ENCODE measurements at regions not wholly inside any gene's neighbourhood (a gene's known extent, or its start where the extent isn't known, plus 50 kb on each side); places are given as distances from the start of the nearest gene placed in this dataset.

DNA sequence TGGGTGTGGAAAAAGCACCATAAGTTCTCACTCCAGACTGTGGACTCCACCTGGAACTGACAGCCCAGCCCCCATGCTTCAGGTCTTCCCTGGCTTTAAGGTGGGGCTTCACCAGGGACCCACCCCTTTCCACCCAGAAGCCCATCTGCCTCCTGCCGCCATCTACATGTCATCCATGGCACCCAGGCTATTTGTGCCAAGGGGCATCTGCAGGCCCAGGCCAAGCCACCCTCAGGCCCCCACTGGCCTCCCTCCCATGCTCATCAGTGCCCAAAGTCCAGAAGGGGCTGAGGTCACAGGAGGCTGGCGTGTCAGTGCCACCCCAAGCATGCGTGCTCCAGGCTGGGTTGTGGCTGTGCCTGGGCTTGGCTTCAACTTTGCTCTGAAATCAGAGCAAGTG, 212.2 kb upstream of the DIO3 start:
- H3K23ac ChIP-seq (ENCODE audit: low read depth, low read length): no peak overlapping the region
- dilution Hi-C loops (cut with HindIII; ENCODE audit: low sequenced_read_pairs, unreplicated experiment) (no loop called here), in situ Hi-C loops (cut with MboI; ENCODE audit: low sequenced_read_pairs) (no loop called here), intact Hi-C loops (cut with micrococcal nuclease) (no loop called here)
- H3K36me3 ChIP-seq (ENCODE audit: control insufficient read depth, insufficient read depth, low read length): no peaks in the 10 kb centered on the region
- H2BK15ac ChIP-seq (ENCODE audit: low read depth, low read length): no peak overlapping the region
- no peak overlapping the region for H2BK5ac ChIP-seq (ENCODE audit: low read depth, low read length, poor library complexity, severe bottlenecking)
- no TSS peak for BruUV-seq (replicated peaks)
- ChIA-PET POLR2A (ENCODE audit: unreplicated experiment) (no interaction called here), CTCF (no interaction called here)
- H3K4ac ChIP-seq (ENCODE audit: low read depth, low read length): no peak overlapping the region
- H4K20me1 ChIP-seq (ENCODE audit: insufficient read depth, low read length): no peaks in the 10 kb centered on the region
- ATAC-seq (ENCODE audit: low read depth) (no peak), DNase-seq (no peak)
- H3K9me3 ChIP-seq (ENCODE audit: control insufficient read depth, insufficient read depth, low read length): peaks cover 14% of the 10 kb centered on the region
- TF ChIP-seq, protein P1, sequence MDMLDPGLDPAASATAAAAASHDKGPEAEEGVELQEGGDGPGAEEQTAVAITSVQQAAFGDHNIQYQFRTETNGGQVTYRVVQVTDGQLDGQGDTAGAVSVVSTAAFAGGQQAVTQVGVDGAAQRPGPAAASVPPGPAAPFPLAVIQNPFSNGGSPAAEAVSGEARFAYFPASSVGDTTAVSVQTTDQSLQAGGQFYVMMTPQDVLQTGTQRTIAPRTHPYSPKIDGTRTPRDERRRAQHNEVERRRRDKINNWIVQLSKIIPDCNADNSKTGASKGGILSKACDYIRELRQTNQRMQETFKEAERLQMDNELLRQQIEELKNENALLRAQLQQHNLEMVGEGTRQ (IDR thresholded peaks at IDR 0.05; ENCODE audit: low read depth, low read length): no peak
- TF ChIP-seq FOS (IDR thresholded peaks at IDR 0.05; ENCODE audit: low read depth, low read length) (no peak), RFX5 (IDR thresholded peaks at IDR 0.05; ENCODE audit: low read depth, low read length) (no peak), SMC3 (IDR thresholded peaks at IDR 0.05; ENCODE audit: low read depth, low read length) (no peak), RAD21 (IDR thresholded peaks at IDR 0.05; ENCODE audit: low read length) (no peak), RCOR1 (IDR thresholded peaks at IDR 0.05; ENCODE audit: insufficient replicate concordance, low read length) (no peak), CHD1 (IDR thresholded peaks at IDR 0.05; ENCODE audit: low read depth, low read length) (no peak), POLR2A (IDR thresholded peaks at IDR 0.05; ENCODE audit: low read depth, low read length) (no peak), CEBPB (IDR thresholded peaks at IDR 0.05; ENCODE audit: low read depth, low read length) (no peak)
- H3K14ac ChIP-seq (replicated peaks; ENCODE audit: low read depth, low read length): no peak overlapping the region
- H3K56ac ChIP-seq (ENCODE audit: extremely low read depth, insufficient read depth, low read length): no peak overlapping the region
- no peaks in the 10 kb centered on the region for H3K79me1 ChIP-seq (ENCODE audit: low read depth in 1 of 2, low read length in 2 of 2)
- H3K18ac ChIP-seq (ENCODE audit: low read depth, low read length): no peak overlapping the region
- H2BK120ac ChIP-seq (ENCODE audit: low read depth, low read length): no peak overlapping the region
- no peak overlapping the region for H3K27ac ChIP-seq (ENCODE audit: insufficient read depth, low read length)
- no peak overlapping the region for H4K8ac ChIP-seq (ENCODE audit: low read depth in 2 of 2, low read length in 2 of 2)
- no peaks in the 10 kb centered on the region; the same call in 1 of the 2 replicates for H3K27me3 ChIP-seq (ENCODE audit: control insufficient read depth, insufficient read depth, low read length)
- H3K4me1 ChIP-seq (ENCODE audit: control insufficient read depth, insufficient read depth, low read length): no peaks in the 10 kb centered on the region
- no peak overlapping the region for H2AK5ac ChIP-seq (ENCODE audit: low read depth, low read length)
- WGBS, 2 experiments (ENCODE audit: extremely low coverage in 2 of 2, insufficient read length in 1 of 2): 100% methylated on average over 1 of the region's 3 CpGs; no CpG with 5 or more reads in 1 of the 2 experiments
- H4K5ac ChIP-seq (ENCODE audit: low read depth, low read length): no peak overlapping the region
- H3K9me1 ChIP-seq (ENCODE audit: insufficient read depth, low read length): no peaks in the 10 kb centered on the region
- no peak overlapping the region for H3K4me3 ChIP-seq (ENCODE audit: insufficient read depth, low read depth, low read length)
- no peak overlapping the region for H2AK9ac ChIP-seq (replicated peaks; ENCODE audit: low read depth, low read length, poor library complexity)
- H2AFZ ChIP-seq (replicated peaks; ENCODE audit: low read length, poor library complexity): no peak overlapping the region
- H4K91ac ChIP-seq (ENCODE audit: insufficient read depth, low read depth, low read length): no peak overlapping the region
- no peak overlapping the region for H2BK20ac ChIP-seq (ENCODE audit: low read depth, low read length)
- H3K4me2 ChIP-seq (ENCODE audit: low read depth, low read length): no peak overlapping the region
- no peak overlapping the region for H3K9ac ChIP-seq (ENCODE audit: low read depth, low read length)
